ENCODE measurements at regions not wholly inside any gene's neighbourhood (a gene's known extent, or its start where the extent isn't known, plus 50 kb on each side); places are given as distances from the start of the nearest gene placed in this dataset.

DNA sequence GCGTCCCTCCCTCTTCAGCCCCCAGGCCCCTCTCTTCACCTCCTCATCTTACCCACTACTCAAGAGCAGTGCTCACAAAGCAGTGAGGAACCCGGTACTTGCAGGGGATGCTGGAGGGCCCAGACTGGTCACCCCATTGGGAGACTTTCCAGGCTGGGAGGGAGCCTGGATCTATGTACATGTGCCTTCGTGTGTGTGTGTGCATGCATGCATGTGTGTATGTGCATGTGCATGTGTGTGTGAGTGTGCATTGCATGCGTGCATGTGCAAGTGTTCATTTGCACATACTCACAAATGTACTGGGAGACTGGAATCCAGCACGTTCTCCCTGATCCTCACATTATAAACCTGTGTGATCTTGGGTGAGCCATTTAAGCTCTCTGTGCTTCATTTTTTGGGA is 696.0 kb upstream of the EEF2KMT start:
- no peaks in the 10 kb centered on the region for H3K36me3 Mint-ChIP-seq
- H3K27ac Mint-ChIP-seq = no peak overlapping the region
- H3K27me3 Mint-ChIP-seq = peaks cover 5% of the 10 kb centered on the region
- no peak overlapping the region for H3K4me3 Mint-ChIP-seq
- peaks cover 9% of the 10 kb centered on the region for H3K9me3 Mint-ChIP-seq (ENCODE audit: low read depth)
- no peaks in the 10 kb centered on the region for H3K4me1 Mint-ChIP-seq (ENCODE audit: low read depth)

DNA sequence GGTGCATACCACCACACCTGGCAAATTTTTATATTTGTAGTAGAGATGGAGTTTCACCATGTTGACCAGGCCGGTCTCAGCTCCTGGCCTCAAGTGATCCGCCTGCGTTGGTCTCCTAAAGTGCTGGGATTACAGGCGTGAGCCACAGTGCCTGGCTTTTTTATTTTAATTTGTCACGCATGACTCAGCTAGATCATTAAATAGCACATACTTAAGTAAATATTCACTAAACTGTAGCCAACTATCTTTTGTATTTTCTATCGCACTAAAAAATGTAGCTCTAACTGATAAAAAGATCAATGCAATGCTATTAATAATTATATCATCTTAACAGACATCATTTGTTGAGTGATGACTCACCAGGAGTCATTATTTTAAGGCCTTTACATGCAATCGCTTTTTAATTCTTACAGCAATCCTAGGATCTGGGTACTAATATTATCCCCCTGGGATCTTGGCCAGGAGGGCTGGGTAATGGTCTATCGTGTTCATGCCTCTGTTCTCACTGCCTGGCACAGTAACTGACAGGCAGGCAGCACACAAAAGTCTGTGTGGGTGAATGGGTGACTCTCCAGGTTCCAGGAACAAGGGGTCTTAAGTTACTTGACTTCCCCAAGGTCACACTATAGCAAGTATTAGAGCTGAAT is 693.5 kb upstream of the EEF2KMT start:
- Mint-ChIP-seq H3K4me1 (ENCODE audit: low read depth) (no peaks in the 10 kb centered on the region), H3K9me3 (ENCODE audit: low read depth) (peaks cover 10% of the 10 kb centered on the region), H3K4me3 (no peak overlapping the region), H3K36me3 (no peaks in the 10 kb centered on the region), H3K27me3 (peaks cover 5% of the 10 kb centered on the region), H3K27ac (no peak overlapping the region)

DNA sequence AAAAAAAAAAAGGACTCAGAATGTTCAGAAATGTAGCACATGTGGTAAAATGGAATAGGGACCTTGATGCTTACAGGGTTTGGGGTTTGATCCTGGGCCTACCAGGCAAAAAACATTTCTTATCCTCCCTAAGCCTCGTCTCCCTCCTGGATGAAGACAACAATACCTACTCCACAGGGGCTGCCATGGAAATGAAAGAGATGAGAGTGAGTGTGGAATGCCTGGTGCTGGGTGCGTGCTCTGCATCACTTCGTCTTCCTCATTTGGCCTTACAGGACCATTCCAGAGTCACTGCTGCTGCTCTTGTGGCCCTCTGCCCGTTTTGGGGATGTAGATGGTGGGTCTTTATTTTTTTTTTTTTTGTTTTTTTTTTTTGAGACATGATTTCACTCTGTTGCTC is 692.9 kb upstream of the EEF2KMT start:
- no peak overlapping the region for H3K27ac Mint-ChIP-seq
- H3K4me1 Mint-ChIP-seq (ENCODE audit: low read depth) = no peaks in the 10 kb centered on the region
- H3K4me3 Mint-ChIP-seq = no peak overlapping the region
- H3K9me3 Mint-ChIP-seq (ENCODE audit: low read depth) = peaks cover 15% of the 10 kb centered on the region
- no peaks in the 10 kb centered on the region for H3K36me3 Mint-ChIP-seq
- peaks cover 5% of the 10 kb centered on the region for H3K27me3 Mint-ChIP-seq

DNA sequence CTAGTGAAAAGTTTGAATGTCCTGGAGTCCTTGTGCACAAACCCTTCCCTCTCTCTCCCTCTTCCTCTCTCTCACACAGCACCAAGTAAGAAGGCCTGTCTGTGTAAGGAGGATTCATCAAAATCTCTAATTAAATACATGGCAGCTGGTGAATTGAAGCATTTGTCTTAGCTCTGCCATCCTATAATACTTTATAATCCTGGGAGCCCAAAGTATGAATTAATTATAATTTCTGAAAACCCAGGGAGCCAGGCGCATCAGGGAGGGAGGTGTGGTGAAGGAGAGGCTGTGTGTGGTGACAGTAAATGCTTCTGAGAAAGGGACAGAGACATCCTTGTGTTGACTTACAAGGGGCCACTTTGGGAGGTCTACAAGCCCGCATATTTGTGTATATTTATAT is 691.4 kb upstream of the EEF2KMT start:
- peaks cover 3% of the 10 kb centered on the region for H3K27me3 Mint-ChIP-seq

DNA sequence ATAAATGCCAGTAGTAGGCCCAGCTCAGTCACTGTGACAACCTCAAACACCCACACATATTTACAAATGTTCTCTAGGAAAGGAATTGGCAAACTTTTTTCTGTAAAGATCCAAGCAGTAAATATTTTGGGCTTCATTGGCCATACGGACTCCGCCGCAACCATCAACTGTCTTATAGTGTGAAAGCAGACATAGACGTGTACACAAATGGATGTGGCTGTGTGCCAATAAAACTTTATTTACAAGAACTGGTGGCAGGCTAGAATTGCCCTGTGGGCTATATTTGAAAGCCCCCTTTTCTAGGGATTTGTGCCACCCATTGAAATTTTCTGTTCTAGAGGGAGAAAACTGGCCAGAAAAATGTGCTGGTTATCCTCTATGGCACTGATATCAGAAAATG is 683.8 kb upstream of the EEF2KMT start:
- Mint-ChIP-seq H3K27ac (no peak overlapping the region), H3K4me1 (ENCODE audit: low read depth) (no peaks in the 10 kb centered on the region), H3K4me3 (no peak overlapping the region), H3K27me3 (no peaks in the 10 kb centered on the region), H3K9me3 (ENCODE audit: low read depth) (peaks cover 12% of the 10 kb centered on the region), H3K36me3 (no peaks in the 10 kb centered on the region)

More for the DNA sequence above, 691.4 kb upstream of the EEF2KMT start:
- Mint-ChIP-seq H3K27ac (no peak overlapping the region), H3K4me3 (no peak overlapping the region), H3K36me3 (no peaks in the 10 kb centered on the region), H3K4me1 (ENCODE audit: low read depth) (no peaks in the 10 kb centered on the region), H3K9me3 (ENCODE audit: low read depth) (peaks cover 12% of the 10 kb centered on the region)

DNA sequence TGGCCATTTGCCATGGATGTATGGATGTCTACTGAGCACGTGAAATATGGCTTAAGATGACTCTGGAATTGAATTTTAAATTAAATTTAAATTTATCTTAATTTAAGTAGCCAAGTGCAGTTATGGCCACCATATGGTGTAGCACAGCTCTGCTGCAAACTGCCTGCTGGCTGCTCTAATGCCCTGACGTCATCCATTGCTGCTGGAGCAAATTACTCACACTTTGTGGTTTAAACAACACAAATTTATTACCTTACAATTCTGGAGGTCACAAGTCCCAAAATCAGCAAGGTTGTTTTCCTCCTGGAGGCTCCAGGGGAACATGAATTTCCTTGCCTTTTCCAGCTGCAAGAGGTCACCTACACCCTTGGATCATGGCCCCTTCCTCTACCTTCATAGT is 679.3 kb upstream of the EEF2KMT start:
- Mint-ChIP-seq H3K4me1 (ENCODE audit: low read depth) (no peaks in the 10 kb centered on the region), H3K27me3 (no peaks in the 10 kb centered on the region), H3K4me3 (no peak overlapping the region), H3K36me3 (no peaks in the 10 kb centered on the region), H3K9me3 (ENCODE audit: low read depth) (no peaks in the 10 kb centered on the region), H3K27ac (no peak overlapping the region)

DNA sequence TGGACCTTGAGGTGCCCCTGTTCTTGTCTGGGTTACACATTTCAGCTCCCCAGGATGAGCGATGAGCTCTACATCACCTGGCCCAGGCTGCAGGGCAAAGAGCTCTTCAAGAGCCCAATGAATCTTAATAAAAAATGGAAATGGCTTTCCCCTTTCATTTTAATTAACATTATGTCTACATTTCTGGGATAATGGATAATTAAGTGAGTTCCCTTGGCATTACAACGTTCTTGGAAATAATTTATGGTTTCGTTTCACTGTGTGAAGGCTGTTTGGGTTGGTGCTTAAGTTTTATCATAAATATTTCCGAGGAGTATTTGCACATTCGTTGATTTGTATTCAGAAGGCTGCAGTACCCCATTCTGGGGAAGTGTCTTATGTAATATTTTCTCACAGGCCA is 678.3 kb upstream of the EEF2KMT start:
- H3K36me3 Mint-ChIP-seq = no peaks in the 10 kb centered on the region
- no peaks in the 10 kb centered on the region for H3K27me3 Mint-ChIP-seq
- no peaks in the 10 kb centered on the region for H3K9me3 Mint-ChIP-seq (ENCODE audit: low read depth)
- H3K27ac Mint-ChIP-seq = no peak overlapping the region
- no peaks in the 10 kb centered on the region for H3K4me1 Mint-ChIP-seq (ENCODE audit: low read depth)
- H3K4me3 Mint-ChIP-seq = no peak overlapping the region

DNA sequence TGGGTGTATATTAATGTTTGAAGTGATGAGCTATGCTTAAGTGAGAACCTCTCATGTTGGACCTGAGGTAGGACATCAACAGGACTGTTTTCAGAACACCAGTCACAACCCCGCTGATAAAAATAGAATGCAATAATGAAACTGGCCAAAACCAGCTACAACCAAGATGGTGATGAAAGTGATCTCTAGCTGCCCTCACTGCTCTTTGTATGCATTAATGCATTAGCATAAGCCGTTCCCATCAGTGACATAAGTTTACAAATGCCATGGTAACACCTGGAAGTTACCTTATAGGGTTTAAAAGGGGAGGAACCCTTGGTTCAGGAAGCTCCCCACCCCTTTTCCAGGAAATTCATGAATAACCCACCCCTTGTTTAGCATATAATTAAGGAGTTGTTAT is 672.5 kb upstream of the EEF2KMT start:
- no peak overlapping the region for H3K27ac Mint-ChIP-seq
- H3K27me3 Mint-ChIP-seq = peaks cover 1% of the 10 kb centered on the region
- no peaks in the 10 kb centered on the region for H3K9me3 Mint-ChIP-seq (ENCODE audit: low read depth)
- no peaks in the 10 kb centered on the region for H3K4me1 Mint-ChIP-seq (ENCODE audit: low read depth)
- H3K36me3 Mint-ChIP-seq = no peaks in the 10 kb centered on the region
- no peak overlapping the region for H3K4me3 Mint-ChIP-seq

DNA sequence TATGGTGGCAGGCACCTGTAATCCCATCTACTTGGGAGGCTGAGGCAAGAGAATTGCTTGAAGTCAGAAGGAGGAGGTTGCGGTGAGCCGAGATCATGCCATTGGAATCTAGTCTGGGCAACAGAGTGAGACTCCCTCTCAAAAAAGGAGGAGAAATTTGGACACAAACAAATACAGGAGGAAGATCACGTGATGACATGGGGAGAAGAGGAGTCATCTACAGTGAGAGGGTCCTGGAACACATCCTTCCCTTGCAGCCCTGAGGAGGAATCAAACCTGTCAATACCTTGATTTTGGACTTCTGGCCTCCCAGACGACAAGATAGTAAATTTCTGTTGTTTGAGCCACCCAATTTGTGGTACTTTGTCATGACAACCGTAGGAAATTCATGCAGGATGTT is 671.9 kb upstream of the EEF2KMT start:
- H3K9me3 Mint-ChIP-seq (ENCODE audit: low read depth) = no peaks in the 10 kb centered on the region
- H3K4me3 Mint-ChIP-seq = no peak overlapping the region
- peaks cover 1% of the 10 kb centered on the region for H3K27me3 Mint-ChIP-seq
- H3K27ac Mint-ChIP-seq = no peak overlapping the region
- no peaks in the 10 kb centered on the region for H3K4me1 Mint-ChIP-seq (ENCODE audit: low read depth)
- H3K36me3 Mint-ChIP-seq = no peaks in the 10 kb centered on the region

DNA sequence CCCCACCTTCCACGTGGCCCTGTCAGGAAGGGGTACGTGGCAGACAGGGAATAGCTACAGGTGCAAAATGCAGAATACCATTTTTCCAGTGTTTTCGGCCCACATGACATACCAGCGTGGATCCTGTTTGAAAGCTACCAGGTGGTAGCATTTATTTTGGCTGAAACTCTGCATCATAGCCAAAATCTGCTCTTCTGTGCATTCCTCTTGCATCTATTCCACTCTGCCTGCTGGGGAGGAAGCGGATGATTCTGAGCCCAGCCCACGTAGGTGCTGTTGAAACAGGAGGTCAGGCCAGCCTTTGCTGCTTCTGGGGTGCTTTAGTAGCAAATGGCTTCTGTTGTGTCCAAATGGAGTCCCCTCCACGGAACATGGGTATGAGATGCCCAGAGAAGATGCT is 670.9 kb upstream of the EEF2KMT start:
- no peaks in the 10 kb centered on the region for H3K4me1 Mint-ChIP-seq (ENCODE audit: low read depth)
- no peaks in the 10 kb centered on the region for H3K9me3 Mint-ChIP-seq (ENCODE audit: low read depth)
- peaks cover 1% of the 10 kb centered on the region for H3K27me3 Mint-ChIP-seq
- no peak overlapping the region for H3K27ac Mint-ChIP-seq
- H3K4me3 Mint-ChIP-seq = no peak overlapping the region
- H3K36me3 Mint-ChIP-seq = no peaks in the 10 kb centered on the region

DNA sequence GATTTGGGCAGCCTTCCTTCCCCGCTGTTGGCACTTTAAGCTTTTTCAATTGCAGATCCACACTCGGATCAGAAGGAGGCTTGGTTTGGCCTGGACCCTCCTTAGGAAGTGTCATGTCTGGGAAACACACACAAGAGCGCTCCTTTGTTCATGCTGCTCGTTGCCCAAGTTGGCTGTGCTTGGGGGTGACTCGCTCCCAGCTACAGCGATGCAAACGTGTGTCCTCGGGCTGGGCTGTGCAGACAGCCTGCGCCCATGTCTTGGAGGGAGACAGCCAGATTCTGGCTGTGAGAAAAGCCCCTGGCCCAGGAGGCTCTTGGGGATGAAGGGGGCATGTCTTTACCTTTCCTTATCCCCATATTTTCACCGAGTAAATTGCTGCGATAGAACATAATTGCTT is 665.6 kb upstream of the EEF2KMT start:
- no peaks in the 10 kb centered on the region for H3K4me1 Mint-ChIP-seq (ENCODE audit: low read depth)
- no peaks in the 10 kb centered on the region for H3K9me3 Mint-ChIP-seq (ENCODE audit: low read depth)
- H3K36me3 Mint-ChIP-seq = no peaks in the 10 kb centered on the region
- H3K27ac Mint-ChIP-seq = no peak overlapping the region
- no peak overlapping the region for H3K4me3 Mint-ChIP-seq
- peaks cover under 1% of the 10 kb centered on the region for H3K27me3 Mint-ChIP-seq

DNA sequence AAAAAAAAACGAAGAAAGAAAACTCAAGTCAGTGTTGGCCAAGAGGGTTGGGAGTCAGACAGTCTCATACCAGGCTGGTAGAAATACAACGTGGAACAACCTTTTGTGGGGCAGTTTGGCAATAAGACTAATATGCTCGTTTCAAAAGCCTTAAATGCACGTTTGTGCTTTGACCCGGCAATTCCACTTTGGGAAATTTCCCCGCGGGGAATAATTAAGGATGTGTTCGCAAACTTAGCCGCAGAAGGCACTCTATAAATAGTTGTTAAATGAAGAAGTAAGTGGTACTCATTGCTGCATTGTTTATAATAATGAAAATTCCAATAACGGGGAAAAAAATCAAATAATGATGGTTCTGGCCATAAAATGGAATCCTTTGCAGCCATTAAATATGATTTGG is 664.8 kb upstream of the EEF2KMT start:
- Mint-ChIP-seq H3K36me3 (no peaks in the 10 kb centered on the region), H3K27me3 (peaks cover 4% of the 10 kb centered on the region), H3K4me3 (no peak overlapping the region), H3K27ac (no peak overlapping the region), H3K4me1 (ENCODE audit: low read depth) (no peaks in the 10 kb centered on the region), H3K9me3 (ENCODE audit: low read depth) (no peaks in the 10 kb centered on the region)

DNA sequence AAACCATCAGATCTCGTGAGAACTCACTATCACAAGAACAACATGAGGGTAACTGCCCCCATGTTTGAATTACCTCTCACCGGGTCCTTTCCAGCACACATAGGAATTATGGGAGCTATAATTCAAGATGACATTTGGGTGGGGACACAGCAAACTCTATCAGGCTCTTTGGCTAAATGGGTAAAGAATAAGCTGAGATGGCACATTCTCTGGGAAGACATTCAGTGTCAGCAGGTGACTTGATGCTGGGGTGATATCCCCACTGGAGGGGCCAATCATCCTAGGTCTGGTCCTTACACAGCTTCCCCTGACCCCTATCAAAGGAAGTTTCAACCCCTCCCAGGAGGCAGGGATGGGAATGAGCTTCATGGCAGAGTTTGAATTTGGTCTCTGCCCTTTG is 664.0 kb upstream of the EEF2KMT start:
- Mint-ChIP-seq H3K4me1 (ENCODE audit: low read depth) (no peaks in the 10 kb centered on the region), H3K4me3 (no peak overlapping the region), H3K27ac (no peak overlapping the region), H3K27me3 (peaks cover 6% of the 10 kb centered on the region), H3K9me3 (ENCODE audit: low read depth) (peaks cover 3% of the 10 kb centered on the region), H3K36me3 (no peaks in the 10 kb centered on the region)

DNA sequence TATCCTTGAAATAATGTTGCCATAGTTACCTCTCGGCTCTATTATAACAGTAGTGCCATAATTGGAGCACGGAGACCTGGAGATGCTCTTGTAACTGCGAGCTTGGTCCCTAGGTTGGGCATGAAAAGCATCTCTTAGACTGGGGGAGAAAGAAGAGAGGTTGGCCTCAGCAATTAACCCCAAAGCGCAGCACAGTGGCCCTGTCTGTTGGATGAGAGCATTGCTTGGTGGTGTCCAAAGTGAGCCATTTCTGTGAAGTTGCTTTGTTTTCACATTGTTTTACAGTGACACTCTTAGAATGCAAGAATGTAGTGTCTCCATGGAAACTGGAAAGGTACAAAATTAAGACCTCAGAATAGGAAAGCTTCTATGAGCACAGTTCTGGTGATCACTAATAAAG is 660.7 kb upstream of the EEF2KMT start:
- Mint-ChIP-seq H3K4me1 (ENCODE audit: low read depth) (no peaks in the 10 kb centered on the region), H3K27ac (no peak overlapping the region), H3K27me3 (peaks cover 9% of the 10 kb centered on the region), H3K4me3 (no peak overlapping the region), H3K9me3 (ENCODE audit: low read depth) (peaks cover 3% of the 10 kb centered on the region), H3K36me3 (no peaks in the 10 kb centered on the region)

DNA sequence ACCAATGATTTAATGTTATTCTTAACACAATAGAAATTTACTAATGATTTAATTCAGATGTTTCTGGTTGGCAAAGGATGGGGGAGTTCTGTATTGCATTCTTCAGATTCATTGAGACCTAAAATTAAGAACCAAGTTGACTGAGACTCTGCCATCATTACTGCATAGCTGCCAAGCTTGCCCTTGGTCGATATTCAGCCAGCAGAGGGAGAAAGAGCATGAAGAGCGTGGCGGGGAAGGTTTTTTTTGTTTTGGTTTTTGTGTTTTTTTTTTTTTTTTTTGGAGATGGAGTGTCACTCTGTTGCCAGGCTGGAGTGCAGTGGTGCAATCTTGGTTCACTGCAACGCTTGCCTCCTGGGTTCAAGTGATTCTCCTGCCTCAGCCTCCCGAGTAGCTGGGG is 659.4 kb upstream of the EEF2KMT start:
- Mint-ChIP-seq H3K9me3 (ENCODE audit: low read depth) (peaks cover 3% of the 10 kb centered on the region), H3K27ac (no peak overlapping the region), H3K36me3 (no peaks in the 10 kb centered on the region), H3K4me3 (no peak overlapping the region), H3K4me1 (ENCODE audit: low read depth) (no peaks in the 10 kb centered on the region), H3K27me3 (peaks cover 13% of the 10 kb centered on the region)

DNA sequence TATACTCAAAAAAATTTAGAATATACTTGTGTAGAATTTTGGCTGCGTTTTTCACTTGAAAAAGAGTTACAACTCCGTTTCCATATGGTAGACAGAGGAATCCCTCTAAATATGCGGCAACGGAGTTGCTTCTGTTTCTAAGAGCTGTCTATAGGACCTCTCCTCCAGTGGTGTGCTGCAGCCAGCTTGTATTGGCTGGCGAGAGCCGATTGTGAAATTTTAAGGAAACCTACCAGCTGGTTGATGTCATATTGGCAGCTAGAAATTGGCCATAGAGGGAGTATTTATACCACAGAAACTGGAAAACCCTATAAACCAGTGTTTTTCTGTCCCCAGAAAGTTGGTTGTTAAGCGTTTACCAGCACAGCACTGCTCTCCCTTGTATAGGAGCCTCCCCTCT is 655.8 kb upstream of the EEF2KMT start:
- Mint-ChIP-seq H3K36me3 (no peaks in the 10 kb centered on the region), H3K4me3 (no peak overlapping the region), H3K27ac (no peak overlapping the region), H3K9me3 (ENCODE audit: low read depth) (peaks cover 3% of the 10 kb centered on the region), H3K27me3 (peaks cover 13% of the 10 kb centered on the region), H3K4me1 (ENCODE audit: low read depth) (no peaks in the 10 kb centered on the region)
